HG02970 (cell line): ENCODE measurements at regions not wholly inside any gene's neighbourhood (a gene's known extent, or its start where the extent isn't known, plus 50 kb on each side); places are given as distances from the start of the nearest gene placed in this dataset.

Experiments
- ATAC-seq: cut with Tn5 transposase; IDR thresholded peaks from one replicate; pipeline ENCODE4 v1.9.1; 2021; ENCODE audit warnings: mild to moderate bottlenecking, moderate library complexity, moderate number of reproducible peaks; ENCODE audit not compliant: unreplicated experiment, low FRiP score

DNA sequence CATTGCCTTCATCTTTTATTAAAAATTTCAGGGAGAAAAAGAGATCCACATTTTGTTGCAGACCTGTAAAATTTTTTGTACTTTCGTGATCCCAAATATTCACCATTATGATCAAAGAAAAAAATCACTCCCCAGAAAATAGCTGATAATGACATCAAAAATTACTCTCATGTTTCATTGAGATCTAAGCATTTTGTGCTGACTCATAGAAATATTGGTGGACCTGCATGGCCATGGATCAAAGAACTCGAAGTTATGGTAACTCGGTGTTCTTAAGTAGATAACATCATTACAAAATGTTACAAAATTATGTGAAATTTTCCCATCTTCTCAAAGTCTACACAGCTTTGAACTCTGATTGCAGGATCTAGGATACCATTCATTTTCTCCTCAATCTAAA is 135.8 kb downstream of the PTGER3 start:
- ATAC-seq, result no peak

DNA sequence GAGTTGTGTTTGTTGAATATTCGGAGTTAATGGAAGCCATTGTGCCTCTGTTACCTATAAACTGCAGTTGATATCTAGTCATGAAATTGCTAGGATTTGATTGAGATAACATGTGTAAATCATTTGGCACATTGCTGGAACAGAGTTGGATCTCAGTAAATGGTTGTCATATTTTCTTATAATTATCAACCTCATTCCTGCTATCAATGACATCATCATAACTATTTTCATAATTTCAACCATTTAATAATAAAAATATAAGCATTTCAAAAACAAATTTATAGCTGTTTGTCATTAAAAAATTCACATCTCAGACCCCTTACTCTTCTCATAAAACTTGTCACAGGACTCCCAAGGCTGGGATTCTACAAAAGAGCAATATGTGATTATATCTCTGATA is 133.4 kb downstream of the PTGER3 start:
- no peak for ATAC-seq

DNA sequence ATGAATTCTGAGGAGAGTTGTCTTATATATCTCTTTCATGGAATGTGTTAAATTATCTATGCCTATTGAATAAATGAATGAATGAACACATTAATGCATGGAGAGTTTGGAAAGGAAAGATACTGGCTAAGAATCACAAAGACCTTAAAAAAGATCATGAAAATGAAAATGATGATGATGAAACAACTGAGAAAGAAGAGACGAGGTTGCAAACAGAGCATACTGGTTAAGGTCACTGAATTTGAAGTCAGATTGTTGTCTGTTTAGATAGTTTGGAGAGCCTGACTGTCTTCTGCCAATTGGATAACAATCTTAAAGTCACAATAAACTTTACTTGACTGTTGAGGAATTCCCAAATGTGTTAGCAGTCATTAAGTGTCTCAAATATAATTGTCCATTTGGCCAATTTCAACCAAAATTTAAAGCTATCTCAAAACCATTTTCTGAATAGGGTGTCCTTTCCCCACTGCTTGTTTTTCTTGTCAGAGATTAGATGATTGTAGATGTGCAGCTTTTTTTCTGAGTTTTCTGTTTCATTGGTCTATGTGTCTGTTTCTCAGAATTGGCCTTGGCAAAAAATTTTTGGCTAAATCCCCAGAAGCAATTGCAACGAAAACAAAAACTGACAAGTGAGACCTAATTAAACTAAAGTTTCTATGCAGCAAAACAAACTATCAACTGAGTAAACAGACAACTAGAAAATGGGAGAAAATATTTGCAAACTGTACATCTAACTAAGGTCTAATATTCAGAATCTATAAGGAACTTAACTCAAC is 132.2 kb downstream of the PTGER3 start:
- ATAC-seq, result no peak

DNA sequence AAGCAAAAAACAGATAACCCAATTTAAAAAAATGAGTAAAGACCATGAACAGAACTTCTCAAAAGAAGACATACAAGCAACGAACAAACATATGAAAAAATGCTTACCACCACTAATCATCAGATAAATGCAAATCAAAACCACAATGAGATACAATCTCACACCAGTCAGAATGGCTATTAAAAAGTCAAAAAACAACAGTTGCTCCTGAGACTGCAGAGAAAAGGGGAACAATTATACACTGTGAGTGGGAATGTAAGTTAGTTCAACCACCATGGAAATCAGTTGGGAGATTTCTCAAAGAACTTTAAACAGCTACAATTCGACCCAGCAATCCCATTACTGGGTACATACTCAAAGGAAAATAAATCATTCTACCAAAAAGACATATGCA is 131.6 kb downstream of the PTGER3 start:
- ATAC-seq, result no peak

DNA sequence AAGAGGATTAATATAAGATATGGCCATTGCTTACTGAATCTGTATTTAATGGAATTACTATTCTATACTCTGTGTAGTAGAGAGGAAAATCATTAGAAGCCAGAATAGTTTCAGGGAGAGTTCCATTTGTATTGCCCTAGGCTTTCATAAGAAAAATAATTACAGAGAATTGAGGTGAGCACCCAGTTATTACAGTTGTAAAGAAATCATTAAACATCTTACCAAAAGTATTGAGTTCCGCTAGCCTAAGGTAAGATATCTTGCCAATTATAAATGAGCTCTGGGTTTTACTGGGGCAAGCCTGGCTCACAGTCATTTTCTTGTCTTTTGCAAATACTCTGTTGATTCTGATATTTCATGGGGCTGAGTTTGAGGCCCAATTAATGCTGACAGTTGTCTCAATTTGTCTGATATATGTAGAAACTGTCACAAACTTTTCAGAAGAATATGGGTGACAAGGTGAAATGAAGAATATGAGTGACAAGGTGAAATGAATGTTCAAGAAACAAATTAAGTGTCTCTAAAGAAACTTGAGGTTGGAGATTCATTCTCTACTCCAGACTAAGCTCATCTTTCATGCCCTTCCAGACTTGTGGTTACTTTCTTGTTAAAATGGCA is 127.8 kb downstream of the PTGER3 start:
- ATAC-seq, result no peak
